ENCODE measurements at regions not wholly inside any gene's neighbourhood (a gene's known extent, or its start where the extent isn't known, plus 50 kb on each side); places are given as distances from the start of the nearest gene placed in this dataset.

GRCh38 chr1:39105061-39105840, 79.1 kb downstream of the NDUFS5 start:
- TF ChIP-seq CTCF (IDR thresholded peaks at IDR 0.05) (no peak), ZFX (IDR thresholded peaks at IDR 0.05; ENCODE audit: borderline replicate concordance) (no peak)
- peak overlapping the region; percentile 65 for H3K27ac ChIP-seq

GRCh38 chr1:39105841-39106765, 80.0 kb downstream of the NDUFS5 start:
- H3K27ac ChIP-seq = peak overlapping the region; percentile 65
- TF ChIP-seq ZFX (IDR thresholded peaks at IDR 0.05; ENCODE audit: borderline replicate concordance) (no peak), CTCF (IDR thresholded peaks at IDR 0.05) (no peak)

- peak overlapping the region; percentile 65; the same call in 1 of the 2 replicates for H3K27ac ChIP-seq
- TF ChIP-seq CTCF (IDR thresholded peaks at IDR 0.05) (no peak), ZFX (IDR thresholded peaks at IDR 0.05; ENCODE audit: borderline replicate concordance) (no peak)
These were observed 80.7 kb downstream of the NDUFS5 start for GRCh38 chr1:39106801-39107327.

- TF ChIP-seq ZFX (IDR thresholded peaks at IDR 0.05; ENCODE audit: borderline replicate concordance) = no peak
- no peak for TF ChIP-seq CTCF (IDR thresholded peaks at IDR 0.05)
- no peak overlapping the region for H3K27ac ChIP-seq
These were observed 81.5 kb downstream of the NDUFS5 start for GRCh38 chr1:39107341-39108290.

GRCh38 chr1:39109644-39110043, 83.5 kb downstream of the NDUFS5 start:
- no peak for TF ChIP-seq ZFX (IDR thresholded peaks at IDR 0.05; ENCODE audit: borderline replicate concordance)
- TF ChIP-seq CTCF (IDR thresholded peaks at IDR 0.05) = no peak
- no peak overlapping the region for H3K27ac ChIP-seq

- H3K27ac ChIP-seq = no peak overlapping the region
- no peak for TF ChIP-seq CTCF (IDR thresholded peaks at IDR 0.05)
- no peak for TF ChIP-seq ZFX (IDR thresholded peaks at IDR 0.05; ENCODE audit: borderline replicate concordance)
These were observed 84.2 kb downstream of the NDUFS5 start for GRCh38 chr1:39110325-39110851.

Measured in 22Rv1 (cell line).